Fibroblast of peridontal ligament (primary cell): ENCODE measurements at regions not wholly inside any gene's neighbourhood (a gene's known extent, or its start where the extent isn't known, plus 50 kb on each side); places are given as distances from the start of the nearest gene placed in this dataset.

Experiments
- DNase-seq: peaks from one replicate; pipeline ENCODE4 v3.0.0-alpha.2; 2010; ENCODE audit errors: extremely low read depth

GRCh38 chr18:10387399-10387798 is 67.0 kb upstream of the APCDD1 start:
- no peak for DNase-seq

GRCh38 chr18:10388373-10388772 is 66.1 kb upstream of the APCDD1 start:
- DNase-seq, result no peak

- DNase-seq, result no peak
Measured at GRCh38 chr18:10391506-10391905, 62.9 kb upstream of the APCDD1 start.

GRCh38 chr18:10397004-10397403 is 57.4 kb upstream of the APCDD1 start:
- DNase-seq, result no peak

GRCh38 chr18:10398571-10398970 is 55.9 kb upstream of the APCDD1 start:
- no peak for DNase-seq

GRCh38 chr18:10399465-10399864 is 55.0 kb upstream of the APCDD1 start:
- no peak for DNase-seq

- DNase-seq, result no peak
Measured at GRCh38 chr18:10400534-10401307, 53.7 kb upstream of the APCDD1 start.

GRCh38 chr18:10401521-10401920 is 52.9 kb upstream of the APCDD1 start:
- DNase-seq, result no peak

- DNase-seq, result no peak
Measured at GRCh38 chr18:10401930-10402329, 52.5 kb upstream of the APCDD1 start.

- DNase-seq, result no peak
Measured at GRCh38 chr18:10402871-10403559, 51.4 kb upstream of the APCDD1 start.

- no peak for DNase-seq
Measured at GRCh38 chr18:10403708-10404107, 50.7 kb upstream of the APCDD1 start.

GRCh38 chr18:10404168-10404567 is 50.3 kb upstream of the APCDD1 start:
- no peak for DNase-seq
